ENCODE measurements at regions not wholly inside any gene's neighbourhood (a gene's known extent, or its start where the extent isn't known, plus 50 kb on each side); places are given as distances from the start of the nearest gene placed in this dataset.

DNA sequence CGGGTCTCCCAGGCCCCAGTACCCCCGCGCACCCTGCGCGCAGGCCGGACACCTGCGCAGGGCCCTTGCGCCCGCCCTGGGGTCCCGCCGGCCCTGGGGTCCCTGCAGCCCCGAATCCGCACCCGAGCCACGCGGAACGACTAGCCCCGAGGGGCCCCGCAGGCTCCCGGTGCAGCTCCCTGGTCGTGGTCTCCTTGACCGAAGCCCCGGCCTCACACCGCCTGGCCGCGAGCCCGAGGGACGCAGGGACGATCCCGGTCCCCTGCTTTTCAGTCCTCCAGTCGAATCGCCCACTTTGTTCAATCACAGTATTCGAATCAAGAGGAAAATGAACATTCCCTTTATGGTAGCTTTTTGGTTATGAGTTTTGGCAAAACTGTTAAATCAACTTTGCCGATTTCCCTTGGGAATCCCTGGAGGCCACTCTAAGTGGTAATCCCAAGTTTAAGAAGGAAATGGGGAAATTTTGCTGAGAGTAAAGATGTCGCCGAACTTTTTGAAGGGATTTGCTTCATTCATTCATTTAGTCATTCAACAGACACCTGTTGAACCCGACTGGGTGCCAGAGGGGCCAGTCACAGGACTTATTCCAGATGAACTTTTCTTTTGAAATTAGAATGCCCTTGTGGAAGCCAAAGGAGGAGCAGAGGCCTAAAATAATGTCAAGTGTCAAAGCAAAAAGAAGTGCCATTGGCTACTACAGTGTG is 75.0 kb downstream of the ZIC5 start:
- no peak overlapping the region for H3K27ac Mint-ChIP-seq
- ATAC-seq, result no peak
- peaks cover 71% of the 10 kb centered on the region for H3K27me3 Mint-ChIP-seq
- H3K4me1 Mint-ChIP-seq, result peaks cover 26% of the 10 kb centered on the region
- H3K4me3 Mint-ChIP-seq, result no peak overlapping the region
- no peaks in the 10 kb centered on the region for H3K36me3 Mint-ChIP-seq
- H3K9me3 Mint-ChIP-seq, result no peaks in the 10 kb centered on the region

- H3K9me3 Mint-ChIP-seq, result no peaks in the 10 kb centered on the region
- no peak overlapping the region for H3K27ac Mint-ChIP-seq
- ATAC-seq, result no peak
- H3K36me3 Mint-ChIP-seq, result no peaks in the 10 kb centered on the region
- peaks cover 26% of the 10 kb centered on the region for H3K4me1 Mint-ChIP-seq
- H3K27me3 Mint-ChIP-seq, result peaks cover 63% of the 10 kb centered on the region
- H3K4me3 Mint-ChIP-seq, result peak overlapping the region; percentile 70
These were observed 75.9 kb downstream of the ZIC5 start for GRCh38 chr13:99895444-99896368.

GRCh38 chr13:99894840-99895443 is 76.6 kb downstream of the ZIC5 start:
- Mint-ChIP-seq H3K4me3 (peak overlapping the region; percentile 70), H3K27ac (no peak overlapping the region), H3K9me3 (no peaks in the 10 kb centered on the region), H3K4me1 (peaks cover 26% of the 10 kb centered on the region), H3K36me3 (no peaks in the 10 kb centered on the region), H3K27me3 (peaks cover 55% of the 10 kb centered on the region)
- ATAC-seq, result no peak

DNA sequence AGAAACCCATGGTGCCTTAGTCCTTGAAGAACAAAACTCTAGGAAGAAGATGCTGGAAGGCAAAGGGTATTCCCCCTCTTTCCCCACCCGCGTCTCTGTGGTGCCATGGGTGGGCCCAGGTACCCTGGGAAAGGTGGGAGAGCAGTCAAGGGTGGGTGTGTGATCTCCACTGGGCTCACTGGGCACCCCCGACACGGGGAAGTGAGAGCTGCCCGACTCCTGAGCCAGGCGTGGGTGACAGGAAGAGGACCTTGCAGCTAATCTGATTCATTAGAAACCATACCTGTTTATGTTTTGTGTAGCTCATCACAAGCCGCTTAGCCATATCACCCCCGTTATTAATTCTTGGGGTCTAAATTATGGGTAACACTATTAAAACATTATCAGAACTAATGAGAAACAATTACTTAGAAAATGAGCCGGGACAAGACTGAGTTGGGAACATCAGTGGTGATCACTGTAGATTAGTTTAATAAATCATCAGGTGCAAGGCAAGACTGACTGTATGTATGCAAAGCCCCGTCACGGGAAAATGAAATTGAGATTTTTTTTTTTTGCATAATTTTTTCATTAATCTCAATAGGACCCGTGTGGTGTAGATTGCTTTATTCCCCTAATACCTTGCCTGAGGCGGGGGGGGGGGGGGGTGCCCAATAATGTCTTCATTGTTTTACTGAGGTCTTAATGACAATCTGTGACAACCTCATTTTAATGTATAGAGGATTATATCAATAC is 77.3 kb downstream of the ZIC5 start:
- no peak for ATAC-seq
- peaks cover 26% of the 10 kb centered on the region for H3K4me1 Mint-ChIP-seq
- no peaks in the 10 kb centered on the region for H3K9me3 Mint-ChIP-seq
- H3K27me3 Mint-ChIP-seq, result peaks cover 51% of the 10 kb centered on the region
- H3K27ac Mint-ChIP-seq, result no peak overlapping the region
- no peaks in the 10 kb centered on the region for H3K36me3 Mint-ChIP-seq
- H3K4me3 Mint-ChIP-seq, result peak overlapping the region; percentile 70

DNA sequence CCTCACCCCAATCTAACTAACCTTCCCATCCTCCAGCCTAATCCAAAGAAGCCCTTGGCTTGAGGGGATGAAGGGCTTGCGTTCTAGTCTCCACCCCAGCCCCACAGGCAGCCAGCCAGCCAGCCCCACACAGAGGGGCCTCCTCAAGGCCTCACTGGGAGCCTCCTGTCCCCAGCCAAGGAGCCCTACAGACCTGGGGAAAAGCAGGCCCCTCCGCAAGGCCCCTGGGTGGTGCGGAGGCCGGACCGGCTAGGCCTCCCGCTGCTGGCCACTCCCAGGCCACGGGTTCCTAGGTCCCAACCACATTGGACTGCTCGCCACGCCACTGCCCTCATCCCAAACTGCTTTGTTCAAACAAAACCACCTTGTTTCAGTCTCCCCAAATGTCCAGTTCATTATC is 78.0 kb downstream of the ZIC5 start:
- H3K36me3 Mint-ChIP-seq, result no peaks in the 10 kb centered on the region
- H3K27ac Mint-ChIP-seq, result no peak overlapping the region
- H3K27me3 Mint-ChIP-seq, result peaks cover 44% of the 10 kb centered on the region
- ATAC-seq, result no peak
- peaks cover 26% of the 10 kb centered on the region for H3K4me1 Mint-ChIP-seq
- H3K9me3 Mint-ChIP-seq, result no peaks in the 10 kb centered on the region
- H3K4me3 Mint-ChIP-seq, result no peak overlapping the region

DNA sequence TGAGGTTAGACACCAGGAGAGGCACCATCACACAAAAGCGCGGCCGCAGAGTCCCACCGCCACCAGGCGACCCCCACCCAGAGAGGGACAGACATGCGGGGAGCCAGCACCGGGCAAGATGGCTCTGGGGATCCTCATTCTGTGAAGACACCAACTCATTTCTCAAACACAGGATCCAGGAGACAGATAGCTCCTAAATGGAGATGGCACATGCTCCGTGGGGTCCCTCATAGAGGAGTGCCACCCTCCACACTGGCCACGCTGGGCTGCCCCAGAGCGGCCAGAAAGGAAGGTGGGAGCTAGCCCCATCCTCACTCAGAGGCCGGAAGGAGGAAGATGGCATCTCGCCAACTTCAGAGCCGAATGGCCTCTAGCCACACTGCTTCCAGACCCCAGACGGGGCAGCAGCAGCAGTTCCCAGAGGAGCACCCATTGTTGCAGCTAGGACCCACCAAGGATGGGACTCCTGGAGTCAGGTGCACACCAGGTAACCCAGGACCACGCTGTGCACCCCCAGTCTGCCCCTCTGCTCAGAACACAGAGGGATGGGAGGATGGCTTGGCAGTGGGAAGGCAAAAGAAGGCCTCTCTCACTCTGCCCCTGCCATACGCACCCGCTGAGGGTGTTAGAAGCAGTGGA is 78.6 kb downstream of the ZIC5 start:
- peak overlapping the region; percentile 15 for H3K4me3 Mint-ChIP-seq
- ATAC-seq, result no peak
- H3K4me1 Mint-ChIP-seq, result peaks cover 26% of the 10 kb centered on the region
- H3K27ac Mint-ChIP-seq, result no peak overlapping the region
- H3K27me3 Mint-ChIP-seq, result peaks cover 38% of the 10 kb centered on the region
- no peaks in the 10 kb centered on the region for H3K36me3 Mint-ChIP-seq
- H3K9me3 Mint-ChIP-seq, result no peaks in the 10 kb centered on the region

DNA sequence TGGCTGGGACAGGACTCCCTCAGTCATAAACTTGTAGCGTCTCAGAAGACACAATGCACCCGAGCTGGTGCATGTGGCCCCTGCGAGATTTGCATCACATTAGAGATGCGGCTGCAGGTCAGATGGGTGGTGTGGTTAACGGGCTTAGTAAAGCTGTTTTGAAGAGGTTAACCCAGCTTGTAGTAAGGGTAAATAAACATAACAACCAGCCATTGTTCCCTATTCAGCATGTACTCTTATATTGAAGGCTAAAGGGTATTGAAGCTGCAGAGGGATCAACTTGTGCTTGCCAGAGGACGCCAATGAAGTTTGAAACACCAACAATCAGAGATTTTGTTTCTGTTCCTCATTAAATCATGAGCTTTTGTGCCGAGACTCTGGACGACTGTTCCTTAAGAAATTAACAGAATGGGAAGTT is 79.4 kb downstream of the ZIC5 start:
- H3K4me1 Mint-ChIP-seq, result peaks cover 26% of the 10 kb centered on the region

DNA sequence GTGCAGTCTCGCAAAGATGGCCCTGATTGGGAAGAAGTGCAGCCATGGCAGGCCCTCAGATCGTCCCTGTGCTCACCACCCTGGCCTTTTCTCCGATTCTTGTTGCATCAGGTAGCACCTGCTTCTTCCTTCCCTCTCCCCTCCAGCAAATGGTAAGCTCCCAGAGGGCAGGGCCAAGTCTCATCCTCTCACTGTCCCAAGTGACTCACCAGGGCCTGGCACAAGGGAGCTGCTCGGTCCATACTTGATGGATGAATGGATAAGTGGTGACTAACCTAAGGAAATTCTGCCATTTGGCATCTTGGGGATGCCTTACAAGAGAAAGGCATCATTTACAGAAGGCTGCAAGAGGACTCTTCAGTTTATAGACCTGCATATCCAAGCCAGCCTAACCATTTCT is 84.9 kb downstream of the ZIC5 start:
- Mint-ChIP-seq H3K9me3 (no peaks in the 10 kb centered on the region), H3K36me3 (no peaks in the 10 kb centered on the region), H3K4me1 (peaks cover 21% of the 10 kb centered on the region), H3K27ac (no peak overlapping the region), H3K4me3 (no peak overlapping the region), H3K27me3 (no peaks in the 10 kb centered on the region)
- no peak for ATAC-seq

More for the DNA sequence above, 79.4 kb downstream of the ZIC5 start:
- Mint-ChIP-seq H3K27ac (no peak overlapping the region), H3K4me3 (peak overlapping the region; percentile 63), H3K9me3 (no peaks in the 10 kb centered on the region), H3K27me3 (peaks cover 30% of the 10 kb centered on the region), H3K36me3 (no peaks in the 10 kb centered on the region)
- no peak for ATAC-seq

DNA sequence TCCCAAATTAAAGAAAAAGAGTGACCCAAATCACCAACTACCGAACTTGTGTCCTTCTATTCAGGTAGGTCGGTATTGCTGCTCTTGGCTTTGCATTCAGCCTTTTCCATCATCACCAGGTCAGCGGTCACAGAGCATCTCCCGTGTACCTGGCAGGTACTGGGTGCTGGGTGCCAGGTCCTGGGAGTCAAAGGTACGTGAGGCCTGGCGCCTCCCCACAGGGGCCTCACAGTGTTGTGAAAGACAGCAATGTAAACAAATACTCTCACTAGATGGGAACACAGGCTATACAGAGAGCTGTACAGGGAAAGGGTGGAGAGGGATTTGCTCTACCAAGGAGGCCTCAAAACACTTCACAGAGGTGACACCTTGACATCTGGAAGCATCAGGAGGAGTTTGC is 86.7 kb downstream of the ZIC5 start:
- no peak for ATAC-seq
- H3K4me3 Mint-ChIP-seq, result no peak overlapping the region
- no peak overlapping the region for H3K27ac Mint-ChIP-seq
- H3K4me1 Mint-ChIP-seq, result peaks cover 21% of the 10 kb centered on the region
- H3K27me3 Mint-ChIP-seq, result no peaks in the 10 kb centered on the region
- no peaks in the 10 kb centered on the region for H3K36me3 Mint-ChIP-seq
- H3K9me3 Mint-ChIP-seq, result no peaks in the 10 kb centered on the region

- Mint-ChIP-seq H3K9me3 (no peaks in the 10 kb centered on the region), H3K27ac (no peak overlapping the region), H3K4me3 (no peak overlapping the region), H3K4me1 (peaks cover 21% of the 10 kb centered on the region), H3K27me3 (no peaks in the 10 kb centered on the region), H3K36me3 (no peaks in the 10 kb centered on the region)
- no peak for ATAC-seq
These were observed 87.8 kb downstream of the ZIC5 start for GRCh38 chr13:99883805-99884204.

DNA sequence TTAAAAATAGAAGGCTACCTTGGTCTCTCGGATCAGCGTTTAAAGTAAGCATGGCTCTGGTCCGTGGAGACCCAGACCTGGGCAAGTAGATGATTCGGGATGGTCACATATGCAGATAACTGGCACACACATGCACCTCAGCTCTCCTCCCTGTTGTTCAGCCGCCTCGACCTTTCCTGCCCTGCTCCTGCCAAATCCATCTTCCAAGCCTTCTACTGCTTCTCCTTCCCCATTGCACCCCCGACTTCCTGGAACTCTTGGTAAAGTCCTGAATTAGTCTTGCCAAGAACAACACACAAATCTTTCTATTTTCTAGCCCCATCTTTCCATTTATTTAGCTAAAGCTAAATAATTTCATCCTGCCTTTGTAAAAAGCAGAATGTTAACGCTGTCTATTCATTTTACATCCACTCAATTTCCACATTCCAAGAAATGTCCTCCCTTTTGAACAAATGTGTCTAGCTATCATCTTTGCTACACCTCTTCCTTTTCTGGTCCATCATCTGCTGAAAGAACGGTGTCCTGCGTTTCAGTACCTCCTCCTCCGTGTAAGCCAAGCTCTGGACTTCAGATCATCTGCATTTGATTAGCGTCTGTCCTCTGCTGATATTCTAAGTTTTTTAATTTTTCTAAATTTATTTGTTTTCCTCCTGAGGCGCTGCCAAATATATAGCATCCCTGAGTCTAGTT is 92.5 kb downstream of the ZIC5 start:
- Mint-ChIP-seq H3K9me3 (no peaks in the 10 kb centered on the region), H3K4me1 (peaks cover 16% of the 10 kb centered on the region), H3K27ac (no peak overlapping the region), H3K27me3 (no peaks in the 10 kb centered on the region), H3K36me3 (no peaks in the 10 kb centered on the region), H3K4me3 (no peak overlapping the region)
- ATAC-seq, result no peak

DNA sequence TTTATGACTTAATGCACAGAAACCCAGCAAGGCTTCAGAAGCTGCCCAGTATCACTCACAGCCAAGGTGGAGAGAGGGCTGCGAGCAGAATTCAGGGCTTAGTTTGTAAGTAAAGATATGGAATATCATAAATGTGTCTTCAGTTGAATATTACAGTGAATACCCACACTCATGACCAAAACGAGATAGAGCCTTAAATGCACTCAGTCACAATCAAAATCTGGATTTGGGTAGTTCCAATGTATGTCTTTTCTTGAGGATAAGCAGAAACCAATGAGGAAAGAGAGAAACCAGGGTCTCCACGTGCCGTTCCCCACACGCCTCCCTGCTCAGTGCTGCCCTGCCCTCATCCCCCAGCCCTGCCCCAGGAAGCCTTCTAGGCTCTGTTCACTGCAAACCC is 94.9 kb downstream of the ZIC5 start:
- H3K4me1 Mint-ChIP-seq, result peaks cover 2% of the 10 kb centered on the region
- no peaks in the 10 kb centered on the region for H3K36me3 Mint-ChIP-seq
- no peak overlapping the region for H3K4me3 Mint-ChIP-seq
- no peak for ATAC-seq
- H3K27ac Mint-ChIP-seq, result no peak overlapping the region
- H3K27me3 Mint-ChIP-seq, result no peaks in the 10 kb centered on the region
- H3K9me3 Mint-ChIP-seq, result no peaks in the 10 kb centered on the region

GRCh38 chr13:99875391-99875790 is 96.2 kb downstream of the ZIC5 start:
- H3K27me3 Mint-ChIP-seq, result no peaks in the 10 kb centered on the region
- H3K9me3 Mint-ChIP-seq, result no peaks in the 10 kb centered on the region
- no peaks in the 10 kb centered on the region for H3K36me3 Mint-ChIP-seq
- H3K4me3 Mint-ChIP-seq, result no peak overlapping the region
- H3K4me1 Mint-ChIP-seq, result peaks cover 12% of the 10 kb centered on the region
- no peak overlapping the region for H3K27ac Mint-ChIP-seq
- no peak for ATAC-seq

DNA sequence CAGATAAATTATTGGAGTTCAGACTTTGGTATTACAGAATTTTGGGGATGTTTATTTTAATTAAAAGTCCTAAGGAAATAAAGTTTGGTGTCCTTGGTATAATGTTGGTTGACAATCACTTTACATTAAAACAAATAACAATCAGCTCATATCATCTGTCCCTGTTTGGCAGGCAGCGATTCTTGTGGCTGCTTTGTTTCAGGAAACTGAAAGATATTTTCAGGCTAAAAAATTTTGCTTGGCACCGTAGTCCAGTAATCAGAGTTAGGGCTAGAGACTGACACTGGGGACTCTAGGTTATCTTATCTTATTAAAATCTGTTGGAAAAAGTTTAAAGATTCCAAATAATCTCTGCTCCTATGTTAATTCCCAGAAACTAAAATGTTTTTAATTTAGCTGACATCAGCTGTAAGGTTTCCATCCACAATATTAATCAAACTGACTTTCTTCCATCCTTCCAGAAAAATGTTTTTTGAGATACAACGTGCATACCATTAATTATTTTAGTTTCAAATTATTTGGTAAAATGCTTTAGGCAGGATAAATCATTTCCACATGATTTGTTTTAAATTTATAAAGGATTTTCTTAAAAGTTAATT is 97.6 kb downstream of the ZIC5 start:
- Mint-ChIP-seq H3K27ac (no peak overlapping the region), H3K36me3 (no peaks in the 10 kb centered on the region), H3K4me1 (peaks cover 12% of the 10 kb centered on the region), H3K27me3 (no peaks in the 10 kb centered on the region), H3K4me3 (no peak overlapping the region), H3K9me3 (no peaks in the 10 kb centered on the region)
- no peak for ATAC-seq

Data from stimulated activated memory B cell treated with anti-CD40 and anti-IgM and Interleukin-4, amounts not matched to agents 10 μg/mL and 1 μg/mL and 100 μg/mL, for 72 hours (primary cell).